IPS-18c (cell line): ENCODE measurements at regions not wholly inside any gene's neighbourhood (a gene's known extent, or its start where the extent isn't known, plus 50 kb on each side); places are given as distances from the start of the nearest gene placed in this dataset.
"Not testable (repeated sequence)": the region's sequence is repeated elsewhere in the genome, so short reads cannot be mapped to it uniquely, and the experiment has no call there.

Experiments
- H3K4me3 ChIP-seq: 2 replicates; pipeline ENCODE4 v1.7.0; 2013; ENCODE audit warnings: low read depth, mild to moderate bottlenecking, low read length, moderate library complexity; ENCODE audit not compliant: insufficient read depth
- H3K9me3 ChIP-seq: one replicate; pipeline ENCODE4 v1.6.1; 2013; ENCODE audit warnings: mild to moderate bottlenecking, low read length, moderate library complexity; ENCODE audit not compliant: control insufficient read depth, insufficient read depth

DNA sequence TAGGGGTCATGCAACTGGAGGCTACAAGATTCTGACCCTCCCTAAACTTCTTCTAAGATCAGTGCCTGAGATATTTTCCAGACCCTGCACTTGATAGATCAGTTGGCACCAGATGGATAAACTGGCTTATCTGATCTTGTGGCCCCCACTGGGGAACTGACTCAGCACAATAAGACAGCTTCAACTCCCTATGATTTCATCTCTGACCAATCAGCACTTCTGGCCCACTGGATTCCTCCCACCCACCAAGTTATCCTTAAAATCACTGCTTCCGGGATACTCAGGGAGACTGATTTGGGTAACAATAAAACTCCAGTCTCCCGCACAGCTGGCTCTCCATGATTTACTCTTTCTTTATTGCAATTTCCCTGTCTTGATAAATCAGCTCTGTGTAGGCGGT is 2180.4 kb upstream of the WWC1 start:
- H3K4me3 ChIP-seq = no peak overlapping the region
- peaks cover 7% of the 10 kb centered on the region for H3K9me3 ChIP-seq

DNA sequence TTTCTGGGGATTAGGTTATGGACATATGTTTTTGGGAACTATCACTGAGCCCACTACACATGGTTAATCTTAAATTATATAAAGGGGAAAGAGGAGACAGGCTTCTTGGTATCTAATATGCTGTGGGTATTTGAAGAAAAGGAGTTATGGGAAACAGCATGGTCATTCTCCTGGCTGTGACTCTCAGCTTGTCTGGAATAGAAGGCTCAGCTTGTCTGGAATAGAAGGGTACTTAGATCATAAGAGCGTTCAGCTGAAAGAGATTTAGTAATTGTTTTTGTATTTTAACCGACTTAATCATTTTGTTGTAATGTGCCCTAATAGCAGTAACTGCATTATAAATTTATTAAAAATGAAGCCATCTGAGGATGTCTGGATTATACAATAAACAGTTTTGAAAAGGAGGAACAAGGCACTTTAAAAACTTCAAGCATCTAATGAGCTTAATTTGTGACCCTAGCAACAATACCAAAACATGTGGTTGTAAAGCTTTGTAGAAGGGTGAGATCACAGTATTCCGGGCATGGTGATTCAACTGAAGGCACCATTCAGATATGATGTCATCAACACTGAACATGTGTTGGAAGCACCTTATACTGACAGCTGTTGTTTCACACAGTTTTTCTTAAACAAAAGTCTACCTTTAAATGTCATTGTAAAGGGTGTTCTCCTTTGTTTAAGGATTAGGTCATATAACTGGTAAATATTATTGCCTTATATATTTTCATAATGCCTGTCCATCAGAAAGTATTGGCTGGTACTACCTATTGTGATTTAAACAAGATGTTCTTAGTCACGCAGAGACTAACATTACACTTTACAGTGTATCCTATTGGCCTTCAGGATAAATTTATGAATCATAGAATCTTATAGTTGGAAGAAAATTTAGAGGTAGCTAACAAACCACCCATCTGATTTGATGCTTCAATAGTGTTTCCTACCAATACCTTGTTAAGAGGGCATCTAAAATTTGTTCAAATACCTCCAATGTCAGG is 2174.1 kb upstream of the WWC1 start:
- Histone ChIP-seq H3K4me3 (no peak overlapping the region), H3K9me3 (no peaks in the 10 kb centered on the region)

DNA sequence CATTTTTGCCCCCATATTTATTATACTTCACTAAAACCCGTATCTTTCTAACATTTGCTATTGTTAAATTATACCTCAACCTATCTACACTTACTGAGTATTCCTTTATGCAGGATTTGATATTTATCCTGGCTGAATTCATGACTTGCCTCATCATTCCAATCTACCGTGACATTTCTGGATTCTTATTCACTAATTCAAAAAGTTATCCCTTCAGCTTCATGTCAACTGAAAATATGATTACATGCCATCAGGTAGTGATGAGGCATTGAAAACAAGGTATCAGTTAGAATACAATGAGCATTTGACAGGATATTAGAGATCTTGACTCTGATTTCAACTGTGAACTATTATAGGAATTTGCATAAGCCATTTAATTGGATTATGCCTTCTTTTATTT is 2171.9 kb upstream of the WWC1 start:
- no peaks in the 10 kb centered on the region for H3K9me3 ChIP-seq
- no peak overlapping the region for H3K4me3 ChIP-seq

DNA sequence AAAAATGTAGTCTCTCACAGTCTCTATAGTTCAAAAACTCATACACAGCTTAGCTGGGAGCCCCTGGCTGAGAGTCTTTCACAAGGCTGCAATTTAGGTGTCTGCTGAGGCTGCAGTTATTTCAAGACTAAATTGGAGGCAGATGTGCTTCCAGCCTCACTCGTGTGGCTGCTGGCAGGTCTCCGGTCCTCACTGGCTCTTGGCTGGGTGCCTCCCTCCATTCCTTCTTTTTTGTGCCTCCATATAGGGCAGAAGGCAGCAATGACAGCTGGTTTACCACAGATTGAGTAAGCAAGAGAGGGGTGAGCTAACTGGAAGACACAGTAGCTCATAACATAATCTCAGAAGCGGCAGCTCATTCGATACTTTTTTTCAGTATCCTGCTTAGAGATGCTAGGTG is 2167.7 kb upstream of the WWC1 start:
- Histone ChIP-seq H3K4me3 (no peak overlapping the region), H3K9me3 (no peaks in the 10 kb centered on the region)

DNA sequence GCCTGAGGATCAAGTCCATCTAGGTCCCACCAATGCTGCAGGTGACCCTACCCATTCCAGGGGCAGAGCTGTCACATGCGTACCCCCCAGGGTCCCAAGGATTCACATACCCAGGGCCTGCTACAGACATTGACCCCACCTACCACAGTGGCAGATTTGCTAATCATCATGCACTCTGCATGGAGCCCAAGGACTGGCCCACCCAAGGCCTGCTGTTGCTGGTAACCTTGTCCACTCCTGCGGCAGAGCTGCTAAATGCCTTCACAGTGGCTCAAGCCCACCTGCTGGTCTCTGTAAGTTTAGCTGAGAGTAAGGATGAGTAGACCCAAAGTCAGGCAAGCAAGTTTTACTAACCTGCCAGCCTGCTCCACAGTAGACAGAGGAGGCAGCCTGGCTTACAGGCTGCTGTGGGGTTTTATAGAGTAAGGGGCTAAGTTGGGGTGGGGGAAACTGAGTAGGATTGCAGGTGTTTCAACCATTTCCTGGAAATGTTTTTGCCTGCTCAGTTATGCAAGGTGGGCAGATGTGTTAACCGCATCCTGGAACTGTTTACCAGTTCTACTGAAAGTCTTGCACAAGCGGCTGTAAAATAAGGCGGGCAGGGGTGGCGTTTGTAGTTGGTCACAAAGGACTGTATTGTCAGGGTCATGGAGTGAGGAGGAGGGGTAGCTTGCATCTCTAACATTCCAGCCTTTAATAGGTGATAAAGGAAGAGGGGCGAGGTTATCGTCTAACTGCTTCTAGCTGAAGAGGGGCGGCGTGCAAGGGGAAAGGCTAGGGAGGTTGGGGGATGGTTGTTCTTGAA is 2163.5 kb upstream of the WWC1 start:
- Histone ChIP-seq H3K4me3 (no peak overlapping the region), H3K9me3 (peaks cover 2% of the 10 kb centered on the region)

DNA sequence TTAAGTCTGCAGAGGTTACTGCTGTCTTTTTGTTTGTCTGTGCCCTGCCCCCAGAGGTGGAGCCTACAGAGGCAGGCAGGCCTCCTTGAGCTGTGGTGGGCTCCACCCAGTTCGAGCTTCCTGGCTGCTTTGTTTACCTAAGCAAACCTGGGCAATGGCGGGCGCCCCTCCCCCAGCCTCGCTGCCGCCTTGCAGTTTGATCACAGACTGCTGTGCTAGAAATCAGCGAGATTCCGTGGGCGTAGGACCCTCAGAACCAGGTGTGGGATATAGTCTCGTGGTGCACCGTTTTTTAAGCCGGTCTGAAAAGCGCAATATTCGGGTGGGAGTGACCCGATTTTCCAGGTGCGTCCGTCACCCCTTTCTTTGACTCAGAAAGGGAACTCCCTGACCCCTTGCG is 2146.3 kb upstream of the WWC1 start:
- not testable (repeated sequence) for H3K9me3 ChIP-seq, H3K4me3 ChIP-seq

DNA sequence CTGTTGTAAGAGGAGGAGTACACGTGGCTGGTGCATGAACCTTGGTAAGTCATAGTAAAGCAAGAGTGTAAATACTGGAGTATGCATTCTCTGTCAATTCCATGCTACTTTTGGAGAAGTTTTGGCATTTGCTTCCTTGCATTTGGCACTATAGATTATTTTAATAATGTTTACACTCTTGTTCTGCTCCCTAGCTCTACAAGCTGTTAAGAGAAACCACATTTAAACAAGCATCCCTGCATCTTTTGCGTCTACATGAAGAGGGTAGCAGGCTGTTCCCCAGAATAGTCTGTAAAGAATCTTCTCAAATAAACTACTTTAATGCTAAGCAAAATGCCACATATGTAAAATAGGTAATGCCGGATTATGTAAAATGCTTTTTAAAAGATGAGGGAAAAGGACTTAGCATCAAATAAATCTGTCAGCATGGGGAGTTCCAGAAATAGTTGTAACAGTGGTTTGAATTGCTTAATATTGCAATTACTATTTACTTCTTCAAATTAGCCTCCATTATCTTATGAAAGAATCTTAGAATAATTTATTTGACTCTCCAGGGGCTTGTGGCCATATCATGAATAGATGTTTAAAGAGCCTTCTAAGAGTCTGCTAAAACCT is 2127.3 kb upstream of the WWC1 start:
- H3K9me3 ChIP-seq = no peaks in the 10 kb centered on the region
- no peak overlapping the region for H3K4me3 ChIP-seq

DNA sequence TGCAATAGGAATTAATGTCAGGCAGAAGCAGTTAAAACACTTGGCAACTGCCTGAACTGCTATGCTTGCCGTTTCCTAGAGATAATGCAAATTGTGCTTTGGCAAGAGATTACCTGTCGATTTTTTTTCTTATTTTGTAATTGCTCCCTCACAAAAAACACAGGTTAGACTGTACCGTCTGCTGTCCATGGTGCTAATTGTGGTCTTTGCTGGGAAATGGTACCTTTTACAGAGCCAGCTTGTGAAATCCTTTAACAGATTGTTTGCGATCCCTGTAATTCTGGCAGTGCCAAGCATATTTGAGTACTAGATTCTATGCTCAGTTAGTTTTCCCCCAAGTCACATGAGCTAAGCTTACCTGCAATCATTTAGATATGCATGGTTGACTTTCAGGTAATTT is 2125.8 kb upstream of the WWC1 start:
- H3K9me3 ChIP-seq = no peaks in the 10 kb centered on the region
- H3K4me3 ChIP-seq = no peak overlapping the region

DNA sequence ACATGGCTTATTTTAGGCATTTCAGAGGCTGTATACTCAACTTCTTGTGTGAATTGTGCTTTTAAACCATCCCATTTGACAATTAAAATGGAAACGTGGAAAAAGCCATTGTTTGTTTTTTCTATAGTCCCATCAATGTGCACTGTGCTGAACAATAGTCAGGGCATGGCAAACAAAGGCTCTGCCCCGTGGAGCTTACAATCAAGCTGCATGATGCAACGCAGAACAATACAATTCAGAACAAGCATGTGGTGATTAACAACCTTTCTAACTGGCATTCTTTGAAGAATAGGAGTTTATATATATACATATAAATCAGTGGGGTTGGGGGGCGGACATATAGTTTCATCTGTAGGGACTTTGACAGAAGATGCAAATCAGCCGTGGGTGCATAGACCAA is 2125.4 kb upstream of the WWC1 start:
- no peak overlapping the region for H3K4me3 ChIP-seq
- H3K9me3 ChIP-seq = no peaks in the 10 kb centered on the region

DNA sequence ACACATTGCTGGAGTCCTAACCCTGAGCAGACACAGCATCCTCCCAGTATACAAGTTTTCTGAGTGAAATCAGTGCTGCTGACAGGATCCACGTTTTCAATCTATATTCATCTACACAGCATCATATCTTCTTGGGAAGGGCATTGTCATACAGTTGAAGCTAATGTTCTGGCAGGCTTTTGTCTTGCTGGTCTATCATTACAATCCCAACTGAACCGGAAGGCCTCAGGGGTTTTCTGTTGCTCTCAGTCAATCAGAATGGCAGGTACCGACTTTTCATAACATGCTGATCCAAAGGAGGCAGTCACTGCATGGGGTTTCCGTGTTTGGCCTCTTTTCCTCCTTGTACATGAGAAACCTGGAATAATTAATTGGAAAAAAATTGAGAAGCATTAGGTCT is 2118.8 kb upstream of the WWC1 start:
- Histone ChIP-seq H3K9me3 (no peaks in the 10 kb centered on the region), H3K4me3 (no peak overlapping the region)

DNA sequence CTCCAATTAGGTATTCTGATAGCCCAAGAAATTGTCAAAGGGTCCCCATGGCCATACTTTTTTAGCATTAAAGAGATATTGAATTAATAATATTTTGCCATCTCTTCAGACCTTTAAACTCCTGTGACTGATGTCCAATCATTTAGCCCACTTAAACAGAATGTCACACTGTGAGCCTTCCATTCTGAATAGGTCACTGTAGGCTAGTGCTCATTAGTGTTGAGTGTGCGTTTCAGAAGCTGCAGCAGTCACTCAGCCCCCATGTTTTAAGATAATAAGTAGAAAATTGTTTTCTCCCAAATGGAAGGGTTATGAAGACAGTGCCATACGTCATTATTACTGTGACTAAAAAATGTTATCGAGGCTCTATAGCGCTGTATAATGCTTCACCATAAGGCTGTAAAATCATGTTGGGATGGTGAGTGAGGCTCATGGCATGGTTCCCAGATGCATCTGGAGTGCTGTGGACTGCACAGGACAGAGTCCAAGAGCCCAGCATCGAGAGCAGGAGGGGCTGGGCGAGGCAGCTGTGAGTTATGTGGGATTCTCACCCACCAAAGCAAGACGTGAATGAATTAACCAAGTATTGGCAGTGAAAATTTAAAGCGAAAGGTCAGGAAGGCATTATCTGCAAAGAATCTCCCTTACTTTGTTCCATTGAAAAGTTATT is 2112.9 kb upstream of the WWC1 start:
- Histone ChIP-seq H3K9me3 (peaks cover 2% of the 10 kb centered on the region), H3K4me3 (no peak overlapping the region)

DNA sequence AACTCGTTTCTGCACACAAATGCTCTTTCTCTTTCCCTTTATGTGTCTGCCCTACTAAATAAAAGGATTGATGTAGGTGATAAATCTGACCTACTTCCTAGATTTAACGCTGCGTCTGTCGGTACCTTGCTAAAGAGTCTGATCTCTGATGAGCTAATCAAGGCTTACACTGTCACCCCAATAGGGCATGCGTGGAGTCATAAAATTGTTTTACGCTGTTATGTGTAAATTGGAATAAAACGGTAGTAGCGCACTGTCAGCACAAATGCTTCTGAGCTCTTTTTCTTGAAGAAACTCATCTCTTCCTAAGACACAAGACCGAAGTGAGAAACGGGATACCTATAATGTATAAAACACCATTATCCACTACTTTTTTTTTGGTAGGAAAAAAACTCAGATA is 2106.3 kb upstream of the WWC1 start:
- peaks cover 2% of the 10 kb centered on the region for H3K9me3 ChIP-seq
- no peak overlapping the region for H3K4me3 ChIP-seq

DNA sequence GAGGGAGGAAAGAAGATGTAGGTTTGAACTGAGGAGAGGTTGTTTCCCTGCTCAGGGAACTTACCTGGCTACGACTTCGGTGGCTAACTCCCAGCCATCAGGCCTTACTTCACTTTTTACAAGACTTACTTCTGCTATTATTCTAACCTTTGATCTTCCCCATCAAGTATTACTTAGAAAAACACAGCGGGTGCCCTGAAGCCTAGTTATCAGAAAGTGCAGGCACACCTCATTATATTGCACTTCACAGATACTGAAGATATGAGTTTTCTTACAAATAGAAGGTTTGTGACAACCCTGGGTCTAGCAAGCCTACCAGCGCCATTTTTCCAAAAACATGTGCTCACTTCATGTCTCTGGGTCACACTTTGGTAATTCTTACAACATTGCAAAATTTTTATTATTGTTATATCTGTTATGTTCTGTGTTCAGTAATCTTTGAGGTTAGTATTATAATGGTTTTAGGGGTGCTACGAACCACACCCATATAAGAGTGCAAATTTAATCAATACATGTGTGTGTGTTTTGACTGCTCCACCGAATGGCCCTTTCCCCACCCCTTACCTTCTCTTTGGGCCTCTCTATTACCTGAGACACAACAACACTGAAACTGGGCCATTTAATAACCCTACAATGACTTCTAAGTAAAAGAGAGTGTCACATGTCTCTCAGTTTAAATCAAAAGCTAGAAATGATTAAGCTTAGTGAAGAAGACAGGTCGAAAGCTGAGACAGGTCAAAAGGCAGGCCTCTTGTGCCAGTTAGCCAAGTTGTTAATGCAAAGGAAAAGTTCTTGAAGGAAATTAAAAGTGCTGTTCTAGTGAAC is 2102.7 kb upstream of the WWC1 start:
- no peak overlapping the region for H3K4me3 ChIP-seq
- H3K9me3 ChIP-seq = no peaks in the 10 kb centered on the region

DNA sequence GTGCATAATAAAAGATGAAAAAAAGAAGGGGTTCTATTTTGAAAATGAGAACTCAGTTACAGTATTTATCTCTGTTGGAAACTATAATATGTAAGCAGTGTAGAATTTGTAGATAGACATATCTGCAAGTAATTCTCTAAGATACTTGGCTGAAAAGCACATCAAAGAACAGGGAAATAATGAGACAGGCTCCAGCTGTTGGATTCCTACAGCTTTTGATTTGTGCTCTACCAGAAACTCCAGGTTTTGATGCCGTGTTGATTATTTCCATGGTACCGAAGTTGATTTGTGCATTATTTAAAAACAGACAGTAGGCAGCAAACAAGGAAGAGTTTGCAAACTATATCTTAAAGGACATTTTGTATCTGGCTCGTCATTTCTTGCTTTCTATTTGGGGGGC is 2098.7 kb upstream of the WWC1 start:
- Histone ChIP-seq H3K4me3 (no peak overlapping the region), H3K9me3 (no peaks in the 10 kb centered on the region)

DNA sequence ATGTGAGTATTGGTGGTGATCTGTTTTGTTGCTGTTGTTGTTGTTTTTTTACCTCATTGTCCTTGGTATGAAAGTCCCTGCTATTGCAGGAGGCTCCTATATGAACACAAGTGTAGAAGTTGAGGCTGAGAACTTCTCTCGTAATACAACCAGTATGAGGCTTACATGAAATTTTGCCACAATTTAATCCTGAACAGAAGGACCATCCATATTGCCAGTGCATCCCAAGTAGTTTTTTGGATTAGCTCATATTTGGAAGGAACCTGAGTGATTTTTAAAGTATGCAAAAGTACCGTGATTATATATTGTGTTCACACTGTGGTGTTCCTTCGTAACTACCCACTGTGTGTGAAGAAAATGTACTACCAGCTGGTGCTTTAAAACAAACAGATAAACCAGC is 2095.5 kb upstream of the WWC1 start:
- Histone ChIP-seq H3K9me3 (no peaks in the 10 kb centered on the region), H3K4me3 (no peak overlapping the region)

DNA sequence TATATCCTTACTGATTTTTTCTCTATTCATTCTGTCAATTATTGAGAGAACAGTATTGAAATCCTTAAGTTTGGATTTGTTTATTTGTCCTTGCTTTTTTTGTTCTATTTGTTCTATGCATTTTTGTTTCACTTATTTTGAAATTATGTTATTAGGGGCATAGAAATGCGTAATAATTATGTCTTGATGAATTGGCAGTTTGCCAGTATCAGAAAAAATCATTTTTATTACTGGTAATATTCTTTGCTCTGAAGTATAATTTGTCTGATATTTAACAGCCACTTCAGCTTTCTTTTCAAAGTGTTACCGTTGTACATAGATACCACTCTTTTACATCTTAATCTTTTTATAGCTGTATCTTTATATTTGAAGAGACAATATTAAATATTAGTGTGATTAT is 2090.9 kb upstream of the WWC1 start:
- Histone ChIP-seq H3K4me3 (no peak overlapping the region), H3K9me3 (no peaks in the 10 kb centered on the region)

DNA sequence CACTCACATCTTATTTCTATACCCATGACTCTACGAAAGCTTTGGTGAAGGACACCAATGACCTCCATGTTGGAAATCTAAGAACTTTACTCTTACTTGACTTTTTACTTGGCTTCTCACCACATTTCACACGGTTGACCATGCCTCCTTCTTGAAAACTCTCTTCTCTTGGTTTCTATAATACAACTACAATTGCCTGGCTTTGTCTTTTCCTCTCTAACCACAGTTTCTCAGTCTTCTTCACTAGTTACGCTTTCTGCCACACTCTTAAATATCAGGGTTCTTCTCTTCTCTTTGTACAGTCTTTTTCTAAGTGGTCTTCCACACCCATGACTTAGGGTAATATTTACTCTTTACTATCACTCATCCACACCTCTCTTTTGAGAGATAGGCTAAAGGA is 2079.8 kb upstream of the WWC1 start:
- no peak overlapping the region for H3K4me3 ChIP-seq
- H3K9me3 ChIP-seq = no peaks in the 10 kb centered on the region
